MM.1S (cell line): ENCODE measurements at regions not wholly inside any gene's neighbourhood (a gene's known extent, or its start where the extent isn't known, plus 50 kb on each side); places are given as distances from the start of the nearest gene placed in this dataset.

ENCODE experiments used
- EZH2 ChIP-seq: fragments of 300-600 bp; sonication (generic); optimal IDR thresholded peaks from 2 replicates; pipeline ENCODE3; 2017; ENCODE audit warnings: low read depth, mild to moderate bottlenecking, antibody characterized with exemption, low read length, mixed read lengths
- EZH2phosphoT487 ChIP-seq: fragments of 300-600 bp; sonication (generic); IDR thresholded peaks from 2 replicates; pipeline ENCODE4 v1.6.1; 2018; ENCODE audit warnings: antibody characterized with exemption, low read length
- TF ChIP-seq, protein P1 (sequence below): fragments of 300-600 bp; sonication (generic); IDR thresholded peaks from 2 replicates; pipeline ENCODE4 v1.5.1; 2016; ENCODE audit warnings: antibody characterized with exemption, low read length, mixed read lengths

- TF ChIP-seq, protein P1, sequence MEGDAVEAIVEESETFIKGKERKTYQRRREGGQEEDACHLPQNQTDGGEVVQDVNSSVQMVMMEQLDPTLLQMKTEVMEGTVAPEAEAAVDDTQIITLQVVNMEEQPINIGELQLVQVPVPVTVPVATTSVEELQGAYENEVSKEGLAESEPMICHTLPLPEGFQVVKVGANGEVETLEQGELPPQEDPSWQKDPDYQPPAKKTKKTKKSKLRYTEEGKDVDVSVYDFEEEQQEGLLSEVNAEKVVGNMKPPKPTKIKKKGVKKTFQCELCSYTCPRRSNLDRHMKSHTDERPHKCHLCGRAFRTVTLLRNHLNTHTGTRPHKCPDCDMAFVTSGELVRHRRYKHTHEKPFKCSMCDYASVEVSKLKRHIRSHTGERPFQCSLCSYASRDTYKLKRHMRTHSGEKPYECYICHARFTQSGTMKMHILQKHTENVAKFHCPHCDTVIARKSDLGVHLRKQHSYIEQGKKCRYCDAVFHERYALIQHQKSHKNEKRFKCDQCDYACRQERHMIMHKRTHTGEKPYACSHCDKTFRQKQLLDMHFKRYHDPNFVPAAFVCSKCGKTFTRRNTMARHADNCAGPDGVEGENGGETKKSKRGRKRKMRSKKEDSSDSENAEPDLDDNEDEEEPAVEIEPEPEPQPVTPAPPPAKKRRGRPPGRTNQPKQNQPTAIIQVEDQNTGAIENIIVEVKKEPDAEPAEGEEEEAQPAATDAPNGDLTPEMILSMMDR, result no peak
- TF ChIP-seq EZH2 (no peak), EZH2phosphoT487 (no peak)
Observed at GRCh38 chr2:144241801-144242200, 278.1 kb downstream of the ZEB2 start.
